ENCODE measurements at regions not wholly inside any gene's neighbourhood (a gene's known extent, or its start where the extent isn't known, plus 50 kb on each side); places are given as distances from the start of the nearest gene placed in this dataset.

DNA sequence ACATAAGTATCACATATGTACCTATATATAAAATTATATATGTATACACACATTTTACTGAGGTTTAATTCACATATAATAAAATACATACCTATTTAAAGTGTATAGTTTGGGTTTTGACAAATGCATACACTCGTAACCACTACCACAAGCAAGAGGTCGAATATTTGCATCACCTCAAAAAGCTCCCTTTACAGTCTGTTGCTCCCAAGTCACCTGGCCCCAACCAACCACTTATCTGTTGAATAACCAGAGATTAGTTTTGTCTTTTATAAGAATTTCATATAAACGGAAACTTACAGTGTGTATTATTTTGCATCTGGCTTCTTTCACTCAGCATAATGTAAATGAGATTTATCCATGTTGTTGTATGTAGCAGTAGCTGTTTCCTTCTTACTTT is 218.9 kb downstream of the MAT2B start:
- Histone ChIP-seq H3K36me3 (ENCODE audit: control insufficient read depth in 2 of 2, extremely low read depth in 1 of 2, insufficient read depth in 2 of 2, low read length in 2 of 2) (no peaks in the 10 kb centered on the region), H3K27ac (ENCODE audit: insufficient read depth, low read depth, low read length) (no peak overlapping the region), H3K9me3 (replicated peaks; ENCODE audit: control insufficient read depth, insufficient read depth, low read length) (no peaks in the 10 kb centered on the region), H3K9ac (replicated peaks; ENCODE audit: extremely low read depth, insufficient read depth, low read length) (no peak overlapping the region), H3K79me2 (ENCODE audit: control insufficient read depth, insufficient read depth, low read length) (no peaks in the 10 kb centered on the region), H2AFZ (ENCODE audit: low read depth, low read length) (no peak overlapping the region), H3K4me2 (ENCODE audit: insufficient read depth, low read length) (no peak overlapping the region), H3K4me1 (ENCODE audit: control insufficient read depth, extremely low read depth, insufficient read depth, low read length) (no peaks in the 10 kb centered on the region), H3K4me3 (replicated peaks in 1 of 3; ENCODE audit: insufficient read depth in 1 of 3, low read depth in 1 of 3, low read length in 3 of 3) (no peak overlapping the region), H4K20me1 (replicated peaks; ENCODE audit: control insufficient read depth, extremely low read depth, insufficient read depth, low read length) (no peaks in the 10 kb centered on the region), H3K9me1 (replicated peaks; ENCODE audit: control insufficient read depth, extremely low read depth, insufficient read depth, low read length) (no peaks in the 10 kb centered on the region), H3K27me3 (ENCODE audit: control insufficient read depth in 2 of 2, insufficient read depth in 2 of 2, low read length in 2 of 2) (no peaks in the 10 kb centered on the region)
- TF ChIP-seq, protein P1, sequence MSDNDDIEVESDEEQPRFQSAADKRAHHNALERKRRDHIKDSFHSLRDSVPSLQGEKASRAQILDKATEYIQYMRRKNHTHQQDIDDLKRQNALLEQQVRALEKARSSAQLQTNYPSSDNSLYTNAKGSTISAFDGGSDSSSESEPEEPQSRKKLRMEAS (IDR thresholded peaks at IDR 0.05; ENCODE audit: insufficient read depth, insufficient read length), result no peak
- TF ChIP-seq GATA2 (IDR thresholded peaks at IDR 0.05; ENCODE audit: insufficient read depth, insufficient read length, low read depth, low read length), result no peak
- no peak for TF ChIP-seq POLR2A (IDR thresholded peaks at IDR 0.05; ENCODE audit: low read depth, low read length)
- TF ChIP-seq EZH2 (IDR thresholded peaks at IDR 0.05; ENCODE audit: borderline replicate concordance, low read depth, low read length, severe bottlenecking), result no peak
- TF ChIP-seq, protein P2, sequence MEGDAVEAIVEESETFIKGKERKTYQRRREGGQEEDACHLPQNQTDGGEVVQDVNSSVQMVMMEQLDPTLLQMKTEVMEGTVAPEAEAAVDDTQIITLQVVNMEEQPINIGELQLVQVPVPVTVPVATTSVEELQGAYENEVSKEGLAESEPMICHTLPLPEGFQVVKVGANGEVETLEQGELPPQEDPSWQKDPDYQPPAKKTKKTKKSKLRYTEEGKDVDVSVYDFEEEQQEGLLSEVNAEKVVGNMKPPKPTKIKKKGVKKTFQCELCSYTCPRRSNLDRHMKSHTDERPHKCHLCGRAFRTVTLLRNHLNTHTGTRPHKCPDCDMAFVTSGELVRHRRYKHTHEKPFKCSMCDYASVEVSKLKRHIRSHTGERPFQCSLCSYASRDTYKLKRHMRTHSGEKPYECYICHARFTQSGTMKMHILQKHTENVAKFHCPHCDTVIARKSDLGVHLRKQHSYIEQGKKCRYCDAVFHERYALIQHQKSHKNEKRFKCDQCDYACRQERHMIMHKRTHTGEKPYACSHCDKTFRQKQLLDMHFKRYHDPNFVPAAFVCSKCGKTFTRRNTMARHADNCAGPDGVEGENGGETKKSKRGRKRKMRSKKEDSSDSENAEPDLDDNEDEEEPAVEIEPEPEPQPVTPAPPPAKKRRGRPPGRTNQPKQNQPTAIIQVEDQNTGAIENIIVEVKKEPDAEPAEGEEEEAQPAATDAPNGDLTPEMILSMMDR (IDR thresholded peaks at IDR 0.05; ENCODE audit: extremely low read depth in 1 of 2, insufficient read depth in 1 of 2, low read depth in 1 of 2, low read length in 2 of 2), result no peak
- TF ChIP-seq MYC (IDR thresholded peaks at IDR 0.05; ENCODE audit: low read depth, low read length), result no peak
- no peak for TF ChIP-seq FOS (IDR thresholded peaks at IDR 0.05; ENCODE audit: borderline replicate concordance, insufficient read depth, low read length)
- no peak for TF ChIP-seq JUN (IDR thresholded peaks at IDR 0.05; ENCODE audit: borderline replicate concordance, insufficient read depth, insufficient read length, low read depth)
- no peak for TF ChIP-seq POLR2AphosphoS5 (IDR thresholded peaks at IDR 0.05; ENCODE audit: insufficient read depth, low read depth, low read length)
- ChIA-PET CTCF (no interaction called here), POLR2A (no interaction called here)
- DNase-seq (ENCODE audit: low read depth, low spot score) (no peak), FAIRE-seq (no peak)
- intact Hi-C loops (cut with micrococcal nuclease), result no loop called here
- BruUV-seq (replicated peaks), result no TSS peak
- dilution Hi-C loops (cut with MboI; ENCODE audit: extremely low pct_ligation_motif_present, low sequenced_read_pairs), result no loop called here

All from endothelial cell of umbilical vein (primary cell).